Epithelial cell of esophagus (primary cell): ENCODE measurements at regions not wholly inside any gene's neighbourhood (a gene's known extent, or its start where the extent isn't known, plus 50 kb on each side); places are given as distances from the start of the nearest gene placed in this dataset.

Experiments used
- DNase-seq: peaks from one replicate; pipeline ENCODE4 v3.0.0; 2010; ENCODE audit warnings: low read depth
- H3K4me3 ChIP-seq: 2 replicates; pipeline ENCODE4 v1.5.1; 2011; ENCODE audit warnings: mild to moderate bottlenecking, low read length, control low read depth
- TF ChIP-seq, protein P1 (sequence below): IDR thresholded peaks from 2 replicates; pipeline ENCODE4 v1.5.1; 2011; ENCODE audit warnings: low read depth, mild to moderate bottlenecking, low read length, control low read depth, inconsistent platforms; ENCODE audit not compliant: insufficient read depth; ENCODE audit errors: missing control alignments

DNA sequence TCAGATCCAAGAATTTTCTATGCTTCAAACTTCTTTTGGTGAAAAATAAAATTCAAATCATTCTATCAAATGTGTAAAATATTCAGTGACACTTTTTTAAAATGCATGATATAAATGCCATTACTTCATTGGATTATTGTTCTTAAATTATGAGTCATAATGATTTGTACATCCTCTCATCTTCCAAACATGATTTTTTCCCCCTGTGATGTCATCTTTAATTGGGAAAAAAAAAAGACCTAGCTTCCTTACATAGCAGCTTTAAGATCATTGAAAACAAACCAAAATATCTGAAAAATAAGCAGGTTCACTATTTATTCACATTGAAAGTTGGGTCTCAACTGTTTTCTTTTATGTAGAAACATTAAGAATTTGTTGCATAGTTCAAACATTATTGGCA, 1549.4 kb downstream of the LRRC4C start:
- no peak overlapping the region for H3K4me3 ChIP-seq
- no peak for DNase-seq
- TF ChIP-seq, protein P1, sequence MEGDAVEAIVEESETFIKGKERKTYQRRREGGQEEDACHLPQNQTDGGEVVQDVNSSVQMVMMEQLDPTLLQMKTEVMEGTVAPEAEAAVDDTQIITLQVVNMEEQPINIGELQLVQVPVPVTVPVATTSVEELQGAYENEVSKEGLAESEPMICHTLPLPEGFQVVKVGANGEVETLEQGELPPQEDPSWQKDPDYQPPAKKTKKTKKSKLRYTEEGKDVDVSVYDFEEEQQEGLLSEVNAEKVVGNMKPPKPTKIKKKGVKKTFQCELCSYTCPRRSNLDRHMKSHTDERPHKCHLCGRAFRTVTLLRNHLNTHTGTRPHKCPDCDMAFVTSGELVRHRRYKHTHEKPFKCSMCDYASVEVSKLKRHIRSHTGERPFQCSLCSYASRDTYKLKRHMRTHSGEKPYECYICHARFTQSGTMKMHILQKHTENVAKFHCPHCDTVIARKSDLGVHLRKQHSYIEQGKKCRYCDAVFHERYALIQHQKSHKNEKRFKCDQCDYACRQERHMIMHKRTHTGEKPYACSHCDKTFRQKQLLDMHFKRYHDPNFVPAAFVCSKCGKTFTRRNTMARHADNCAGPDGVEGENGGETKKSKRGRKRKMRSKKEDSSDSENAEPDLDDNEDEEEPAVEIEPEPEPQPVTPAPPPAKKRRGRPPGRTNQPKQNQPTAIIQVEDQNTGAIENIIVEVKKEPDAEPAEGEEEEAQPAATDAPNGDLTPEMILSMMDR: no peak

DNA sequence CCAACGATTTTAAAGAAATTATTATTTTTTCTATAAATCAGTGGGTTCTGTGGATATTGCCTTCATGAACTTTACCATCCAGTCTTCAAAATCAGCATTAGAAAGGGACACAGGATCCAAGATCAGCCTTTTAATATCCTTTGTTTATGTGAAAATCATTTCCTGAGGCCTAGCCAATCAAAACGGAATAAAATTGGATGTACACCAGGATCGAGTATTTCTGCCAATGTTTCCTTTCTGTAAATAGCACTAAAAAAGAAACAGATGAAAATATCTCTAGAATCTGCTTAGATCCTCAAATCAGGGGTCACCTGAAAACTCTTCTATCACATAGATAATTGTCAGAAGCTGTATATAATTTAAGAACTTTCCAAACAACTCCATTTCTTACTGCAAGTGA, 1598.5 kb downstream of the LRRC4C start:
- TF ChIP-seq, protein P1: no peak
- DNase-seq: no peak
- H3K4me3 ChIP-seq: no peak overlapping the region

DNA sequence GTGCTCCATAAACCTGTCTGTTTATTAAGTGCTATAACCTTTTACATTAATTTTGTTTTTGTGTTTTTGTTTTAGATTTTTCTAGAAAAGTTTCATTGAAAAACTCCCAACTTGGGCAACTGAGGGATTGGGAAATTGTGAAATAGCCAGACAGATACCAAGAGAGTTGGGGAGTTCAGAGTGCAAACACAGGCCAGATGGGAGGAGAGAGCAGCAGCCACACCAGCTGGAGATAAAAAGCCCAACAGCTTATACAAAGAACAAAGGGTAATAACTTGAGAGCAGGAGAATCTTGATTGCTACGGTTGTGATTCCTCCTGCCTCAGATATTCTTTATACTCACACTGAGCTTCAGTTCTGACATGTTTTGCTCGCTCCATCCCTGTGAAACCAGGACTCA, 1642.2 kb downstream of the LRRC4C start:
- no peak for DNase-seq
- H3K4me3 ChIP-seq: no peak overlapping the region
- TF ChIP-seq, protein P1: no peak

DNA sequence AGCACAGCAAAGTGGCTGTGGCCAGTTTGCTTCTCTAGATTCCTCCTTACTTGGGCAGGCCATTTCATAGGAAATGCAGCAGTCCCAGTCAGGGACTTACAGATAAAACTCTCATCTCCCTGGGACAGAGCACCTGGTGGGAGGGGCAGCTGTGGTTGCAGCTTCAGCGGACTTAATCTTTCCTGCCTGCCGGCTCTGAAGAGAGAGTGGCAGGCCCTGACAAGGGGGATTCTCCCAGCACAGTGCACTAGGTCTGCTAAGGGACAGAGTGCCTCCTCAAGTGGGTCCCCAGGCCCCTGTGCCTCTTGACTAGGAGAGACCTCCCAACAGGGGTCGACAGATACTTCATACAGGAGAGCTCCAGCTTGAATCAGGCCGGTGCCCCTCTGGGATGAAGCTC, 1649.1 kb downstream of the LRRC4C start:
- TF ChIP-seq, protein P1: no peak
- no peak for DNase-seq
- no peak overlapping the region for H3K4me3 ChIP-seq

DNA sequence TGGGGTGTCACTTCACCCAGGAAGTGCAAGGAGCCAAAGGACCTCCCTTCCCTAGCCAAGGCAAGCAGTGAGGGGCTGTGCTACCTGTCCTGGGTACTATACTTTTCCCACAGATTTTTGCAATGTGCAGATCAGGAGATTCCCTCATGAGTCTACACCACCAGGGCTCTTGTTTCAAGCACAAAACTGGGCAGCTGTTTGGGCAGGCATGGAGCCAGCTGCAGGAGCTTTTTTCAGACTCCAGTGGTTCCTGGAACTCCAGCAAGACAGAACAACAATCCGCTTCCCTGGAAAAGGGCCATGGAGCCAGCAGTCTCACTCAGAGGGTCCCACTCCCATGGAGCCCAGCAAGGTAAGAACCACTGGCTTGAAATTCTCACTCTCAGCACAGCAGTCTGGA, 1649.6 kb downstream of the LRRC4C start:
- TF ChIP-seq, protein P1: no peak
- no peak overlapping the region for H3K4me3 ChIP-seq
- DNase-seq: no peak

DNA sequence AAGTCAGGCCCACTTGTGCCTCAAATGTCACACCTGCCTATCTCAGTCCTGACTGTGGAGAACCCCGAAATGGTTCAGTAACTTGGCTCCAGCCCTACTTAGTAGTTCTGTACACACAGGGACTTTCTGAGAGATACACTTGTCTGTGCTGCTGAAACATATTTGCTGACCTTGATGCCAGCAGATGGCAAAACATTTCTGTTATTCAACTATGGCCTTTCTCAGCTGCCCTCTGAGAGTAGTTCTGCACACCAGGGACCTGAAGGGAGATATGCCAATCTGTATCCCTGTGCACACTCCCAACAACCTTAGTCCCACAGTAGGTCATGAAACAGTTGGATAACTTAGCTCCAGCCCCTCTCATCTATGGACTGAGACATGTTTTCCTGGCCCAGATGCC, 1651.5 kb downstream of the LRRC4C start:
- DNase-seq: no peak
- TF ChIP-seq, protein P1: no peak
- no peak overlapping the region for H3K4me3 ChIP-seq

DNA sequence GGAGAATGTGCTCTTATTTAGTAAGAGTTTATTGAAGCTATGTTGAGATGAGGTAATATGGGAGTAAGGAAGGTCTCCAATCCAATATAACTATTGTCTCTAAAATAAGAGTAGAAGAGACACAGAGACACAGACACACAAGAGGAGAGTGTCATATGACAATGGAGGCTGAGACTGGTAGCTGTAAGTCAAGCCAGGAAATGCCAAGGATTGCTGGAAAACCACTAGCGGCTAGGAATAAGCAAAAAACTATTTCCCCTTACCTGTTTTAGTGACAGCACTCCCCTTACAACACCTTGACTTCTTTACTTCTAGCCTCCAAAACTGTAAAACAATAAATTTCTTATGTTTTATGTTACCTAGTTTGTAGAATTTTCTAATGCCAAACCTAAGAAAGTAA, 1652.8 kb downstream of the LRRC4C start:
- no peak for DNase-seq
- H3K4me3 ChIP-seq: no peak overlapping the region
- TF ChIP-seq, protein P1: no peak
